ENCODE measurements at regions not wholly inside any gene's neighbourhood (a gene's known extent, or its start where the extent isn't known, plus 50 kb on each side); places are given as distances from the start of the nearest gene placed in this dataset.
"Not testable (repeated sequence)": the region's sequence is repeated elsewhere in the genome, so short reads cannot be mapped to it uniquely, and the experiment has no call there.

DNA sequence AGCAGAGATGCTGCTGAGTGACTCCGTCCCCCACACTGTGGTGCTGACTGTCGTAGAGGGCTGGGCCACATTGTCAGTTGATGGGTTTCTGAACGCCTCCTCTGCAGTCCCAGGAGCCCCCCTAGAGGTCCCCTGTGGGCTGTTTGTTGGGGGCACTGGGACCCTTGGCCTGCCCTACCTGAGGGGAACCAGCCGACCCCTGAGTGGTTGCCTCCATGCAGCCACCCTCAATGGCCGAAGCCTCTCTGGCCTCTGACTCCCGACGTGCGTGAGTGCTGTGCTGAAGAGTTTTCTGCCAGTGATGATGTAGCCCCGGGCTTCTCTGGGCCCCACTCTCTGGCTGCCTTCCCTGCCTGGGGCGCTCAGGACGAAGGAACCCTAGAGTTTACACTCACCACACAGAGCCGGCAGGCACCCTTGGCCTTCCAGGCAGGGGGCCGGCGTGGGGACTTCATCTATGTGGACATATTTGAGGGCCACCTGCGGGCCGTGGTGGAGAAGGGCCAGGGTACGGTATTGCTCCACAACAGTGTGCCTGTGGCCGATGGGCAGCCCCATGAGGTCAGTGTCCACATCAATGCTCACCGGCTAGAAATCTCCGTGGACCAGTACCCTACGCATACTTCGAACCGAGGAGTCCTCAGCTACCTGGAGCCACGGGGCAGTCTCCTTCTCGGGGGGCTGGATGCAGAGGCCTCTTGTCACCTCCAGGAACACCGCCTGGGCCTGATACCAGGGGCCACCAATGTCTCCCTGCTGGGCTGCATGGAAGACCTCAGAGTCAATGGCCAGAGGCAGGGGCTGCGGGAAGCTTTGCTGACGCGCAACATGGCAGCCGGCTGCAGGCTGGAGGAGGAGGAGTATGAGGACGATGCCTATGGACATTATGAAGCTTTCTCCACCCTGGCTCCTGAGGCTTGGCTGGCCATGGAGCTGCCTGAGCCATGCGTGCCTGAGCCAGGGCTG, 181.1 kb downstream of the TBC1D2B start:
- DNase-seq (ENCODE audit: low read depth) = not testable (repeated sequence)

DNA sequence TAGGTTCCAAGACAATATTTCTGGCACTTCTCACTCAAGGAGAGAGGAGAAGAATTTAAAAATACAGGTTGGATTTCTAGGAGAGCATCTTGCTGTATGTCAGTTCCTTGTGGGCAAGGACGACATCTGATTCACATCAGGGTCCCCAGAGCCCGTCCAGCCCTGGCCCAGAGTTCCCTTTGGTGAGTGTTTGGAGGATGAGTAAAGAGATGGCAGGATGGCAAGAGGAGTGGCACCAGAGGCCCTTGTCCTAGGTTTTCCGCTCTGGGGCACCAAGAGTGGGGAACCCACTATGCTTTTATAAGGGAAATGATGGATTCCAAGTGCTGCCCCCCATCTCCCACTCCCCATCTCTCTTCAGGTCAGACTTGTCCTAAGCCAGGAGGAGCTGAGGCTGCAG, 181.8 kb downstream of the TBC1D2B start:
- DNase-seq (ENCODE audit: low read depth) = no peak

DNA sequence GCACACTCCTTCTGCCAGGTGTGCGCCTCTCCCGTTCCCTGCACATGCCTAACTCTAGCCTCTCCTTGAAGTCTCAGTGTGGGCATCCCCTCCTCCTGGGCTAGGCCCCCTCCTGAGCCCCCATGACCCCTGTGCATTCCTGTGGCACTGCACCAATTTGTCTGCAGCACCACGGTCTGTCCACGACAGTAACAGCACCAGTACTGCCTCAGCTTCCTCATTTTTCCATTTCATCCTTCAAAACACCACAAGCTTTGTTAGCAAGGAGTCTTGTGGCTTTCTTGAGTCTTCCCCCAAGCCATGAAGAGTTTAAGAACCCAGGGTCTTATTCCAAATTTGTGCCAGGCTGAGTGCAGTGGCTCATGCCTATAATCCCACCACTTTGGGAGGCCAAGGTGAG, 182.4 kb downstream of the TBC1D2B start:
- not testable (repeated sequence) for DNase-seq (ENCODE audit: low read depth)

DNA sequence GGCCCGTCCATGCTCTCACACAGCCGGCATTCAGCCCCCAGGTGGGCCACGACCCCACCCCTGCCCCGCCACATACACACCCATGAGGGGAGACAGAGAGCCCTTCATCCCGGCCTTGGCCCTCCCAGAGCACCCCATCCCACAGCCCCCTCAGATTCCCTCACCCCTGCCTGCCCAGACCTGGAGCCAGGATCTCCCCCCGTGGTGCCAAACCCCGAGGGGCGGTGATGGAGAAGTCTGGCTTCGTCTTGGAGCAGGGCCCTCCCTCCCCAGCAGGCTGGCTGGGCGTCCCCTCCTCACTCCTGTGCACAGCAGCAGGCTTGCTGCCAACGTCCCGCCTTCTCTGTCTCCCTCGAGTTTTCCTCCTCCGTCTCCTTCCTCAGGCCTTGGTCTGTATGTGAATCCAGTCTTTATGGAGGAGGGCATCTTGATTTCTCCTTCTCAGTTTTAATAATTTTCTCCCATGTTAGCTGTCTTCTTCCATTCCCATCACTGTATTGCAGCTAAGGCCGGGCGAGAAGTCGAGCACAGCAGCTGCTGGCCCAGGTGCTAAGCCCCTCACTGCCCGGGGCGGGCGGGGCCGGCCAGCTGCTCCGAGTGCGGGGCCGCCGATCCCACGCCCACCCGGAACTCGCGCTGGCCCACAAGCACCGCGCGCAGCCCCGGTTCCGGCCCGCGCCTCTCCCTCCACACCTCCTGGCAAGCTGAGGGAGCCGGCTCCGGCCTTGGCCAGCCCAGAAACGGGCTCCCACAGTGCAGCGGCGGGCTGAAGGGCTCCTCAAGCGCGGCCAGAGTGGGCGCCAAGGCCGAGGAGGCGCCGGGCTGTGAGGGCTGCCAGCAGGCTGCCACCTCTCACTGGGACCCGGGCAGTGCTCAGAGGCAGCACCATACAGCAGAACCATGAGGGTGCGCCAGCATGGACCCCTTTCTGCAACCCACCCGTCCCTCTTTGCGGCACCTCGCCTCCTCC, 183.6 kb downstream of the TBC1D2B start:
- DNase-seq (ENCODE audit: low read depth) = not testable (repeated sequence)

DNA sequence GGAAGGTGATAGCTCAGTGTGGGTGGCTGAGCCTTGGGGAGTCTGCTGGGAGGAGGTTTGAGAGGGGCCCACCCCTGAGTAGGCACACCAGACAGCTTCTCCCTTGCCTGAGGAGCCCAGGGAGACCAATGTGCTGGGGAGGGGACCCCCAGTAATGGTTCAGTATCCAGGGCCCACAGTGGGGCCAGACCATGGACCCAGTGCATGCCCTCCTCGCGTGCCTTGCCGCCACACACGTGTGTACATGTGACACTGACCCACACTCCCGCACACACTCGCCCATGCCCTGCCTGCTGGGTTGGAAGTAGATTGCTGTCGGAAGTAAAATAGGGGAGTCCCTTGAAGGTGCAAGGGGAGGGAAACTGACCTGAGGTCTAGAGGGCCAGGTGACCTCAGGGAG, 184.3 kb downstream of the TBC1D2B start:
- DNase-seq (ENCODE audit: low read depth) = not testable (repeated sequence)

DNA sequence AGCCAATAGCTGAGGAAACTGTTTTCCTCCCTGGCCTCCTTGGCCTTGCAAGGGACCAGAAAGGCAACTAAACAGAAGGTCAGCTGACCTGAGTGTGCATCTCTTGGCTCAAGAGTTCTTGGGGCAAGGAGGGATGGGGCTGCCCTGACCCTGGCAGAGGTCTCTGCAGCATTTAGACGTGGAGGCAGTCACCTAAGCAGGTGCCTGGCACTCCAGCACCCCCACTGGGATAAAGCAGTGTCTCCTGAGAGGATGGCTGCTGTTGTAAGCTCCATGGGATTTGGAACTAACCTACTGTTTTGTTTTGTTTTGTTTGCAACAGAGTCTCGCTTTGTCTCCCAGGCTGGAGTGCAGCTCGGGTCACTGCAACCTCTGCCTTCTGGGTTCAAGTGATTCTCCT, 185.2 kb downstream of the TBC1D2B start:
- no peak for DNase-seq (ENCODE audit: low read depth)

DNA sequence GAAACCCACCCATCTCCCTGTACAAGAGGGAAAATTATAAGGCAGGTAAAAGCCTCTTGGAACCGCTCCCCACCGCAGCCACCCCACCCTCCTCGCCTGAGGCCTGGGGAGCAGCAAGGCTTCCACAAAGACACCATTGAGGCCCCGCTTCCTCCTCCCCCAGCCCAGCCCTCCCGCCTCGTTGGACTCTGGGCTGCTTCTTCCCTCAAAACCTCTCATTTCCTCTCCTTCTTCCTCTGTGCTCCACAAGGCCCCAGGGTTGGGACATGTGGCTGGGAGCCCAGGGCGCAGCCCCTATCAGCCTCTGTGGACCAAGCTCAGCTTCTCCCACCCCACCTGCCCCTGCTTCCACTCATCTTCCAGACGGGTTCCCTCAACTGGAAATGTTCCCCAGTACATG, 185.6 kb downstream of the TBC1D2B start:
- DNase-seq (ENCODE audit: low read depth) = not testable (repeated sequence)

DNA sequence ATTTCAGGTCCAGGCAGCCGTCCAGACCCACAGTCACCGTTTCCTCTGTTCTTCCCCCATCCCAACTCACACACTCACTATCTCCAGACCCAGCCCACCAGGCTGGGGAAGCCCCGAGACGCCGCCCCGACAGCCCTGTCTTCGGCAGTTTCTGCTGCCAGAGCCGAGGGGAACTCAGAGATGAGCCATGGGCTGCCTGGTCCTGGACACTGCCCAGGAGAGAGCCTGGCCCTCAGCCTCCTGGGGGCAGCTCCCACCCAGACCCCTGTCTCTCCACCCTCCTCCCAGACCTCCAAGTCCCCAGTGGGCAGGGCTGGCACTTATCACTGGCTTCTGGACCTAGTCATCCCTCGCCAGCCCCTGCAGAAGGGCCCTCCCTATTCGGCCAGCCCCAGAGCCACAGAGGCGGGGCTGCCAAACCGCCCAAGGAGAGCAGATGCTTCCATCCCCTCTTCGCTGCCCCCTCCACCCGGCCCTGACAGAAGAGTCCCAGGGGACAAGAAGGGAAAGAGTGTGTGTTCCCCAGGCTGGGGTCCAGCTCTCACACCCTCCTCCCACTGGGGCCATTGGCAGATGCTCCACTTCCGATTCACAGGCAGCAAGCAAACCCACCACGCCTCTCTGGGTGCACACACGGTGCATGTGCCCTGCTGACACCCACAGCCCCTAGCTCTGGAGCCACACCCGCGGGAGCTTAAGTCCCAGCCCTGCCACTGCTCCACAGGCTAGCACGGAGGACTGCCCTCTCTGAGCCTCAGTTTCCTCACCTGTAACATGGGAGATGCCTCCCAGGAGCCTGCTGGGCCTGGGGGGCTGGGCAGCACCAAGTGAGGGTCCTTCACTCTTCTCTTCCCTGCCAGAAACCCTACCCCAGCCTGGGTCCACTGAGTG, 186.4 kb downstream of the TBC1D2B start:
- DNase-seq (ENCODE audit: low read depth) = peak; percentile 28

DNA sequence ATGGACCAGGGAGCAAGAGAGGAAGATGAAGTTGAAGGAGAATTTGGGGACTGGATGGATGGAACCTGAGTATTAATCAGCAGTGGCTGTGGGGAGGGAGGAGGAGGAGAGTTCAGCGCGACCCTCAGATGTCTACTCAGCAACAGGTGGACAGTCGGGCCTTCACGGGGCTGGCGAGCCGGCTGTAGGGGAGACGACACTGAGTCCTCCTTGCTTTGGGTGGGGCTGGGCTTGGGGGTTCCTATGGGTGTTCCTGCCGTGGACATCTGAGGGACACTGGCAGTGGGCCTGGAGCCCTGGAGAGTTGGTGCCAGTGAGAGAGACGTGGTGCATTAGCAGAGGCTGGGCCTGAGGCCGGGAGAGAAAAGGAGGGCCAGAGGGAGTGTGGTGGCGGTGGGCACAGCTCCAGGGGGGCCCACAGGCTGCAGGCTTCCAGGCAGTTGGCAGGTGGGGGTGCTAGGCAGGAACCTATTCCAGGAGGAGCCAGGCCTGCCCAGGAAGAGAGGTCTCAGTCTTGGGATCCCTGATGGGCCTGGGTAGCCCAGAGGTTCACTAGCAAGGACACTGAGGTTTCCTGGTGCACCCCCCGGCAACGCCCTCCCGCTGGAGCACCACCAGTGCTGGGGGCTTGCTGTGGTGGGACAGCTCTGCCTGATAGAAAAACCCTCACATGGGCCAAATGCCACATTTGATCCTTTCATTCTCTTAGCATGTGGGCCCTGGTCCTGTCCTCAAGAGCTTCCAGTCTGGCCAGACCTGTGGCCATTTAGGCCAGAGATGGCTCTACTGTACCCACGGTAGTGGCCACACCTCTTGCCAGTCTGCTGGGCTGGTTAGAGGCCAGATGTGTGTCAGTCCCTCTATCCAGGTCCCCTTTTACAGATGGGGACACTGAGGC, 187.4 kb downstream of the TBC1D2B start:
- not testable (repeated sequence) for DNase-seq (ENCODE audit: low read depth)

DNA sequence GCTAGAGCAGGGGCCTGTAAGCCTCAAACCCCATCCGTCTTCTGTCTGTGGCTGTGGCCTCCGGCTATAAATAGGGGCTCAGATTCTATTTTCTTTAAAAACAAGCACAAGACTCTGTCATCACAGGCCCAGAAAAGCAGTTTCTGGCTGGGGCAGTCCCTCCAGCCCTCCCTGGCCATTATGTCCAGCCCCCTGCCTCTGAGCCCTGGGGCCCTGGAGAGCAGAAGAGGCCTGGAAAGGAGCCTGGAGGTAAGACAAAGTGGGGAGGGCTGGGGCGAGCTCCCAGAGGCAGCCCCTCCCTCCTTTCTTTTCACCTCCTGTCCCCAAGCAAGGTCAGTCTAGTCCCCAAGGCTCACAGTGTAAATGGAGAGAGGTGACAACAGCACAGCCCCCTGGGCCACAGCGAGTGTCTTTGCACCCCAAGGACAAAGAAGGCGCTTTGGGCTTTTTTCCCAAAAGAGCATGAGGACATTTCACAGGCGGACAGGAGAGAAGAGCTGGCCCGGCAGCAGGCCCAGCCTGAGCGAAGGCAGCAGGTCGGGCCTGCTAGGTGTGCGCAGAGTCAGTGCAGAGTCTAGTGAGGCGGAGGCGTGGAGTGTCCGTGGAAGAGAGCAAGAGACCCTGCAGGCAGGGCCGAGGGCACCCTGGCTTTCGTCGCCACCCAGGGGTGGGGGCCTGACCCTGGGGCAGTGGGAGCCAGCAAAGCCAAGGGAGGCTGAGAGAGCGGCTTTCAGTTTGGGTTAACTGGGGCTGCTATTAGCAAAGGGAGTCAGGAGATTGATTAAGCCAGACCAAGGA, 188.3 kb downstream of the TBC1D2B start:
- no peak for DNase-seq (ENCODE audit: low read depth)

DNA sequence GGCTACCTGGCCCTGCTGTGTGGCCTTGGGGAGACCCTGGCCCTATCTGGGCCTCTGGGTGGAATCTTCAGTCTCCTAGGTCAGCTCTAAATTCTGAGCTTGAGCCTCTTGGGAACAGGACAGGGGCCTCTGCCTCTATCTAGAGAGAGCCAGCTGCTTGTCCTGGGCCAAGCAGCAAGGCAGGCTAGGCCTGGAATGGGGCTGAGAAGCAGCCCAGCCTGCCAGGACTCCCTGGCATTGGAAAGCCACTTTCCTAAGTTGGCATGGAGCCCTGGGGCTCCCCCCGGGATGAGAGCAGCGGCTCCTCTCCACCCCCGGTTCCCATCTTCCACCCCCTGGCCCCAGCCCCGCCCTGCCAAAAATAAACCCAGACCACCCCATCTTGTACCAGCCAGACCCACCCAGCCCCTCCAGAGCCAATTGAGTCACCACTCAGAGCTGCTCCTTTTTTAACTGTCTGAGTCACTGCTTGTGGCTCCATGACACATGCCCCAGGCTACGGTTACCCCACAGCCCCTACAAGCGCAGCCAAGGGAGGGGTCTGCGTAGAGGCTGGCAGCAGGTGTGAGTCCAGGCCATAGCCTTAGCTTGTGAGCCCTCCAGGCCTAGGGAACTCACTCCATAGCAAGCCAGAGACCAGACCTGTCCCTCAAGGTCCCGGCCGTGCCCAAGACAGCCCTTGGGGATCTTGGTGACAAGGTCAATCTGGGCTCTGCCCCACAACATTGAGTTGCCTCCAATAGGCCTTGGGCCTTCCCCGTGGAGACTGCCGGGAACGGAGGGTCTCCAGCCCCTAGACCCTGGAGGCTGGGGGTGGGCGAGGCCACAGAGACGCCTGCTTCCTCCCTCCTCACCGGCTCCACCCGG, 189.7 kb downstream of the TBC1D2B start:
- DNase-seq (ENCODE audit: low read depth) = not testable (repeated sequence)

DNA sequence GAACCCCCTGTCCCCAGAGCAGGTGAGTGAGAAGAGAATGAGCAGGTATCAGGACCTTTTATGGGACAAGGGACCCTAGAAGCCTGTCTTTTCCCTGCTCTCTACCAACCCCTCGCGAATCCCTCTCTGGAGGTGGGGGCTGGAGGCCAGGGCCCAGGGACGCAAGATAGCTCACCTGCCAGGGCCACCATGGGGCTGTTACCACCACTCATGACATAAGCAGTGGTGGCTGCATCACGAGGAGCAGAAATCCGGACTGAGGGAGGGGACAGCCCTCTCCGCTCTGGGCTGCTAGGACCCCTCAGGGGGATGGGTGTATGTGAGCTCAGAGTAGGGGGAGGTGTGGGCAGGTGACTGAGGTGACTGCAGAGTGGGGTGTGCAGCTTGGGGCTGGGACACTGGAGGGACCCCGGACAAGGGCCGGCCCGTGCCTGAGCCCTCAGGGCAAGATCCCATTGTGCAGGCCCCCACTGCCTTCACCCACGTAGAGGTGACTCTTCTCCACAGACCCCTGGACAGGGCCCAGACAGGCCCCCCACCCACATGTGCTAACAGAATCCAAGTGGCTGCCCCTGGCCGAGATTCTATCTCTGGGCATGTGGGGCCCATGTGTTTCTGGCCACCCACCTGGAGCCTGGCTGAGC, 190.6 kb downstream of the TBC1D2B start:
- DNase-seq (ENCODE audit: low read depth) = no peak

DNA sequence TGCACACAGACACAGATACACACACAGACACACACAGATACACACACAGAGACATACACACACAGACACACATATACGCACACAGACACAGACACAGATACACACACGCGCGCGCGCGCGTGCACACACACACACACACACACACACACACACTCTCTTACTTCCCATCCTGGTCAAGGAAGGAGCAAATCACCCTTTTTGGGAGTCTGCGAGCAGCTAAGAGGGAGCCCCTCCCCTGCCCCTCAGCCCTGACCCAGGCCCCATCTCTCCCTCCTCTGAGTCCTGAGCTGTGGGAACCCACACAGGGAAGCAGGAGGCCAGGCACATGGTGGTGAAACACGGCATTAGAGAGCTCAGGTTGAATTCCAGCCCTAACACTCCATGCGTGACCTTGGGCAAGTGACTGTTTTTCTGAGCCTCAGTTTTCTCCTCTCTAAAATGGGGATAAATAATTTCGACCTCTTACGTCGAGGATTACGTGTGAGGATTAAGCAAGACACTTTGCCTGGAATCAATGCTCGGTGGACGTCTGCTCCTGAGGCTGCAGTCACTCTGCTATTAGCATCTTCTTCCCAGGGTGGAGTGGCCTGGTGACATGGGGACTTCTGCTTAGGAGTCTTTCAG, 191.5 kb downstream of the TBC1D2B start:
- DNase-seq (ENCODE audit: low read depth) = not testable (repeated sequence)

DNA sequence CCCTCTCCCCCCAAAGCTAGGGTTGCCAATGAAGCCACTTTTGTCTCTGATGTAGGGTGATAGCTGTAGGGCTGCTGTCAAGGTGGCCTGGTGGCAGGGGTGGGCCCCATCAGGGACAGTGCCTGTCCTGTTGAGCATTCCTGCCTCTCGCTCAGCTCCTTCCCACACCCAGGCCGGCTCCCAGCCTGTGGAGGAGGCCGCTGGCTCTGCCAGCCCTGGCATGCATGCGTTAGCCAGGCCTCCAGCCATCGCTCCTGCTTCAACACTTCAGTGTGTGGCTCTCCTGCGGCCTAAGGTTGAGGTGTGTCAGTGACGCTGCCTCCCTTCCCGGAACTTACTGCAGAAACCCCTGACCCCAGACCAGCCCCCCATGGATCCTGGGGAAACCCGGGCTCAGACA, 194.5 kb downstream of the TBC1D2B start:
- not testable (repeated sequence) for DNase-seq (ENCODE audit: low read depth)

DNA sequence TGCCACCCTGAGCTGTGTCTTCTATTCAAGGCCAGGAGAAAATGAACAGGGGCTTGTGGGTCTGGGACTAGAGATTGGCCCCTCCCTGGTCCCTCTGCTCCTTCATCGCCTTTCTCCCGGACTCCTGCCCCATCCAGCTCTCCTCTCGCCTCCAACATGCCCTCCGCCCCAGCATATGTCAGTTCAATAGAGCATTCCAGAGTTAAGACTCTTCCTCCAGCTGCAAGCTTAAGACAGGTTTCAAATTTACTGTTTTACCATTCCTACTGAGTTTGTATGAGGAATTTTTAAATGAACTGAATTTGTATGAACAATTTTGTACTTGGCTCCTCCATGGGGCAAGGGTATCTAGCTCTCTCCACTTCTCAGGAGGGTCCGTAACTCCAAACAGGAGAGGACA, 195.6 kb downstream of the TBC1D2B start:
- no peak for DNase-seq (ENCODE audit: low read depth)

DNA sequence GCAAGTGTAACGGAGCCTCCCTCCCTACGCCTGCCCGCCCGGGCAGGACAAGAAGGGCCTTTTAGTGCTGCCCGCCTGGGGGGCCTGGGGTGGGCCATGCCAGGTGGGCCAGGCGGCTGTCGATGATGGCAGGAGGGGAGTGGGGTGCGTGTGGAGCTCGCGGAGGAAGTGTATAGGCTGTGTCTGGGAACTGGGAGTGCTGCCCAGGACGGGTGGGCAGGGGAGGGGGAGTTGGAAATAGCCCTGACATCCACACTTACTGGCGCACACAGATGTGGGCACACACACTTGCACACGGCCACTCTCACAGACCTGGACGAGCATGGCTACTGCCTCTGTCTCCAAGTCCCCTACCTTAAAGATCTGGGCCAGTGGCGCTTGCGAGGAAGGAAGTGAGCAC, 196.0 kb downstream of the TBC1D2B start:
- not testable (repeated sequence) for DNase-seq (ENCODE audit: low read depth)

DNA sequence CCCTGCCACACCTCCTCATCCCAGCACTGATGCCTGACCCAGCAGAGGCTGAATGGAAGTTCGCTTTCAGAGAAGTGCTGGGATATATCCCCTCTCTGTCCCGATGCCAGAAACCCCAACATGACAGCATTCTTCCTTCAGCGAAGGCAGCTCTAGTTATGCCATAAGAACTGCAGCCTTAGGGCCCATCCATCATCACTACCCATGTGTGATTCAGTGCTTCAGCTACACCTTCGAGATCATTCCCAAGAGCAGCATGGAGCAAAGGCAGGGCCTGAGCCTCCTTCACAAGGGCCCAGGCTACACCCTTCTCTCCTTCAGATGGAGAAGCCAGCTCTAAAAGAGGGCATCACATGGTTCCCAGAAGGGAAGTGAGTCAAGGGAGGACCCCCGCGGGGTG, 198.0 kb downstream of the TBC1D2B start:
- not testable (repeated sequence) for DNase-seq (ENCODE audit: low read depth)

Data from iris pigment epithelial cell (primary cell).